OCI-M2 (cell line): ENCODE measurements at regions not wholly inside any gene's neighbourhood (a gene's known extent, or its start where the extent isn't known, plus 50 kb on each side); places are given as distances from the start of the nearest gene placed in this dataset.

Experiments used
- DNase-seq: peaks from one replicate; lab custom pipeline; 2025; ENCODE audit not compliant: unreplicated experiment; lab: John Stamatoyannopoulos, UW

- no peak for DNase-seq
Observed at GRCh38 chr13:108156749-108157148, 58.6 kb downstream of the LIG4 start.

DNA sequence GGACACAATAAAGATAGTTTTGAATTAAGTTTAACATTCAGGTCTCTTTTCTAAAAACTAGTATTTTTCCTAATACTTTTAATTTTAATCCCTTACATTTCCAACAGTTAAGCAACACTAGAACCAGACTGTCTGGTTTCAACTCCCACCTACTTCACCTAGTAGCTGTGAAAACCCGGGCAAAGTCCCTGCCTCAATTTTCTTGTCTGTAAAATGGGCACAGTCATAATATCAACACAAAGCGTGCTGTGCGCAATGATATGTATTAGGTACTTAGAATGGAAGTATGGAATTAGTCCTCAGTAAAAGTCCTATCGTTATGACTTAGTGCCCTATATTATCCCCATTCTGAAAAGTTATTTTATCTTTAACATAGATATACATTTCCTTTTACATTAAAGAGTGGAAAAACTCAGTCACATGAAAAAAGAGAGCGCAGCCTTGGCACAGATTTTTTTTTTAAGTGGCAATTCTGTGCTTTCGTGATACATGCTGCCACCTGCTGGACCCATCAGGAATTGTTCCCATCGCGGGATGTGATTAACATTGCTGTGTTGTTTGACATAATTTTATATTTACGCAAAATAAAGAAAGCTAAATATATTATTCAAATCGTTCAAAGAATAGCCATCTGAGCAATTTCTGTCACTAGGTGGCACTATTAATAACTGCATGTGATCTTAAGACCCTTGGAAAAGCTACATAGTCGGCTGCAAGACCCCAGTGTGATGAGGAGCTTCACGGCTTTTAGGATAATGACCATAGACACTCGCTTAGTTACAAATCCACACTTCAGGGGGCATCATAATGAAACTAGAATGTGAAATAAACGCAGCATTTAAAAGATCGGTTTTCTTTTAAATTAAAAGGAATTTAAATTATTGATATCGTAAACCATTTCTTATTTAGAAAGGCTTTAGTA, 59.9 kb downstream of the LIG4 start:
- DNase-seq = no peak

GRCh38 chr13:108154421-108154858, 60.9 kb downstream of the LIG4 start:
- no peak for DNase-seq

- no peak for DNase-seq
Observed at GRCh38 chr13:108146642-108147041, 68.7 kb downstream of the LIG4 start.

- no peak for DNase-seq
Observed at GRCh38 chr13:108142702-108143436, 72.5 kb downstream of the LIG4 start.

GRCh38 chr13:108137176-108137575, 78.2 kb downstream of the LIG4 start:
- no peak for DNase-seq

GRCh38 chr13:108127406-108127805, 87.9 kb downstream of the LIG4 start:
- DNase-seq = no peak

- no peak for DNase-seq
Observed at GRCh38 chr13:108126056-108126455, 89.3 kb downstream of the LIG4 start.

GRCh38 chr13:108121406-108121805, 93.9 kb downstream of the LIG4 start:
- no peak for DNase-seq

GRCh38 chr13:108120856-108121255, 94.5 kb downstream of the LIG4 start:
- no peak for DNase-seq

DNA sequence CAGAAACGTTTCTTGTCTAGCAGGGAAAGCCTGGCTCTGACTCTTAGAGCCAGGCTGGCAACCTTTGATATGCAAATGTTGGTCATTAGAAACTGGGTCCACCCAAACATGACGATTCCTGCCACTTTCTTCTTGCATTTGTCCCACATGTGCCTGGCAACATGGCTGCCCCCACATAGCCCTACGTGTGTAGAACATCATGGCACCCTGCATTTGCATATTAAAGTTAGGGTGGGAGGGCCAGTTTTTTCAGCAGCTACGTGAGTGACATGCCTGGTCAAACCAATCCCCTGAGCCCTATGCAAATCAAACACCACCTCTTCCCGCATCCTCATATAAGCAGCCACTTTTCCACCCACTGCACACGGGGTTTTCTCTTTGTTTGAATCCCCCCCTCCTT, 95.0 kb downstream of the LIG4 start:
- no peak for DNase-seq

DNA sequence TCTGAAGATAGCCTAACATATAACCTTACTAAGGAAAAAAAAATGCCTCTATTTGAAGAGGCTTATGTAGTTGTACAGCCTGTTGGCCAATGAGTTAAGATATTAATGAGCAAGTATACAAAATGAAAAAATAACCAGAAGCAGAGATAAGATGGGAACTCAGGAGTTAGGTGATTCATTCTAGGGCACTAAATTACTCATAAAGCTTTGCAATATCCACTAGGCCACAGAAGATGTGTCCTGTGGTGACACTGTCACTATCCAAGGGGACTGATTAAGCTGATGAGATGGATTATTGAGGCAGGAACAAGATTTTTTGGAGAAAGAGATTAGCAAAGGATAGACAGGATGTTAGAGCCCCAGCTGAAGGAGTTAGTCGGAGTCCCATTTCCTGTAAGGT, 99.6 kb downstream of the LIG4 start:
- DNase-seq = no peak

DNA sequence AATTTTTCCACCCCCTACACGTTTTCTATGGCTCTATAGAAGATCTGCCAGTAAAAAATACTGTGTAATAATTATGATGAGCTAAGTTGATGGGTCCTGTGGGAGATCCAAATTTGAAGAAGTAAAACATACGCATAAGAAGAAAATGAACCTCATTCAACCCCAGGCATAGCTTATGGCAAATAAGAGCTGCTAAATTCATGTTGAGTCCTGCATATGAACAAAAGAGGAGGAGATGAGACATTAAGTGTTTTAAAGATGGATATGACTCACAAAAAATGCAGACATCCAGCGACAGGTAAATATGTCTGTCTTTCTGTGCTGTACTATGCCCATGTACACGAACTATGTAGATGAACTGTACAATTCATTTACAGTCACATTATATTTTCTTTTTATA, 101.9 kb downstream of the LIG4 start:
- DNase-seq = no peak

GRCh38 chr13:108104736-108105135, 110.6 kb downstream of the LIG4 start:
- no peak for DNase-seq

DNA sequence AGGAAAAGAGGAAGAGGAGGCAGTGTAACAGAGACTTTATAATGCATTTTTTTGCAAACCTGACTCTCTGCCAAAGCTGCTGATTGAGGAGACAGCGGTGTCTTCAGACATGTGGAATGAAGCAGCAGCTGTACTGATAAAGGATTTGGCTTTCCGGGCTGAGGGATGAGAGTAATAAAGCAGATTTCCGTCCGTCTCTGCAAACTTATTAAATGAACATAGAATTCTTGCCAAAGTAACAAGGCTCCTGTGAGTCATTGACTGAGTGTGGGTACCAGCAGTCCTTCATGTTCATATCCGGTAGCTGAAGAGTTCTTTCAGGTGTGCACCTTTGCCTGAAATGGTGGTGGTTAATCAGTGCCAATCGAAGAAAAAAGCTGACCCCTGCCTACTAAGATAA, 112.6 kb downstream of the LIG4 start:
- DNase-seq = no peak

- DNase-seq = no peak
Observed at GRCh38 chr13:108096301-108096915, 118.9 kb downstream of the LIG4 start.

DNA sequence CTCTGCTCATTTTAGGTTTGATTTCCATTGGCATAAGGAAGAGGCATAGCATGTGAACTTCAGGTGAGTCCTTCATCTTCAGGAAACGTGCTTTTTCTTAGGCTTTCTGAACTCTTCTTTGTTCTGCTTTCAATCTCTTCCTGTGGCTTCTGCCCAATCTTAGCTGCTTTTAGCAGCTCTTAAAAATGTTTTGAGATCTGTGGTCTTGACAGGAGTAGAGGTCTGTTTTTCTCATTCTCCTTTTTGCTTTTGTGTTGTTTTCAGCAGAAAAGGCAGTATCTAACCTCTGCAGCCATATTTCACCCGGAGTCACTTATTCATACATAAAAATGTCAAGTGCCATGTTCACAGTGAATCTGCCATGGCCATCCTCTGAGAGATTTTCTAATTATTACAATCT, 120.3 kb downstream of the LIG4 start:
- DNase-seq = no peak

GRCh38 chr13:108093616-108094015, 121.7 kb downstream of the LIG4 start:
- DNase-seq = no peak

DNA sequence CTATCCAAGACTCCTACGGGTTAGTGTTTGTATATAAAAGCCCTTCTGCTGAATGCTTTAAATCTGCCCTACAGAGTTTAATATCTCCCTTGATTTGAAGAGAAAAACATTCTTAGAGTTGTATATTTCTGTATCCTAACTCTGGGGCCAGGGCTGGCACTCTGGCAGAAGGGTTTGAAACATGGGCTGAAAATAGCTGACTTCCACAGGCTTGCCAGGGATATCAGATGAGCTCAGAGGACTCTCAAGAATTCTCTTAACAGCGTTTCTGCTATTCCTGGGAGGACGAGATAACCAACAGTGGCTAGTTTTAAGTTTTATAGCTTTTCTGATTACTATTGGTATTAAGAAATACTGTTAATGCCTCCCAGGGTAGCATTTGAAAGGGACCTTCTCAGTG, 127.5 kb downstream of the LIG4 start:
- DNase-seq = no peak

GRCh38 chr13:108086678-108087077, 128.7 kb downstream of the LIG4 start:
- DNase-seq = no peak

DNA sequence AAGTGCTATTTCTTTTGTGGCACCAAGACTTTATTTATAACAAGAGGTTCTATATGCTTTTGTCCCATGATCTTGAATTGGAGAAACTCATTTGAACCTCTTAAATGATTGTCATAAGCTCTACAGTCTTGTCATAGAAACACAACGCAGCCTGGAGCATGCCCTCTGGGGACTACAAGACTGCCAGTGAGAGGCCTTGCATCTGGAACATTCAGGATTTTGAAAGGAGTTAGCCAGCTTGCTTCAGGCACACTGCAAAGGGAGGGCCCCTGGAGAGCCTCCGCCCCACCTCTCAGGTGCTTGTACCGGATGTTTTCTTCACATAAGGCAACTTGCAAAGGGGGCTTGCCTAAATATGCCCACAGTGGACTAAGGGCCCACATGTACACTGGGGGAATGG, 130.5 kb downstream of the LIG4 start:
- no peak for DNase-seq

GRCh38 chr13:108083056-108083455, 132.3 kb downstream of the LIG4 start:
- DNase-seq = no peak
